GM21526 (cell line): ENCODE measurements at regions not wholly inside any gene's neighbourhood (a gene's known extent, or its start where the extent isn't known, plus 50 kb on each side); places are given as distances from the start of the nearest gene placed in this dataset.
"Not testable (repeated sequence)": the region's sequence is repeated elsewhere in the genome, so short reads cannot be mapped to it uniquely, and the experiment has no call there.

Experiments
- ATAC-seq: cut with Tn5 transposase; IDR thresholded peaks from one replicate; pipeline ENCODE4 v1.9.1; 2021; ENCODE audit warnings: moderate library complexity; ENCODE audit not compliant: unreplicated experiment, low FRiP score

- no peak for ATAC-seq
These were observed 1407.6 kb downstream of the EPHA7 start for GRCh38 chr6:92011681-92012245.

DNA sequence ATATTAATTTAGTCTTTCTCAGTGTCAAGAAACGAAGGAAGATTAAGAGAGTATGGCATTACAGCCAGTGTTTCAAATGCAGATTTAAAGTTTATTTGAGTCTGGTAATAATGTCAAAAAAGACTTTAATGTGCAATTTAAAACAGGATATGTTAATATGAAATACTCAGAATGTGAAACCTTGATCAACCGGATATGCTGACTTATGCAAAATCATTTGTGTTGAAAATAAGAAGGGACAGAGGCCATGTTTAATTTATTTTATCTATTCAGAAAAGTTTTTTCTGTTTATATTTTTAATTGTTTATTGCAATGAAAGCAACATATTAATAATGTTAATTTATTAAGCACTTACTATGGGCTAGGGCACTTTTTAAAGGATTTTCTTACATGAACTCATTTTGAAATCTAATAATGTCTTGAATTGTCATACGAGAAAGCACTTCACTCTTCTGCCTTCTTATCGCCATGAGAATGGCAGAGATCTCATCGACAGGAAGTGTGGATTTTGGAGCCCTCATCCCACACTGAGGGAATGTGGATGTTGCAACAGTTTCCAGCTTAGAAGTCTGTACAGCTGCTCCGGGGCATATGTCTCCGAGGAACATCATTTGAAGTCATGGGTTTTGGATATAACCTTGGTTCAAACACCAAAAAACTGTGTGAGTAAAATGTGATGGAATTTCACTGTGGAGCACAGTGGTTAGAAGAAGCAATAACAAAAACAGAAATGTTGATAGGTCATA lies 1410.4 kb downstream of the EPHA7 start:
- ATAC-seq = no peak

DNA sequence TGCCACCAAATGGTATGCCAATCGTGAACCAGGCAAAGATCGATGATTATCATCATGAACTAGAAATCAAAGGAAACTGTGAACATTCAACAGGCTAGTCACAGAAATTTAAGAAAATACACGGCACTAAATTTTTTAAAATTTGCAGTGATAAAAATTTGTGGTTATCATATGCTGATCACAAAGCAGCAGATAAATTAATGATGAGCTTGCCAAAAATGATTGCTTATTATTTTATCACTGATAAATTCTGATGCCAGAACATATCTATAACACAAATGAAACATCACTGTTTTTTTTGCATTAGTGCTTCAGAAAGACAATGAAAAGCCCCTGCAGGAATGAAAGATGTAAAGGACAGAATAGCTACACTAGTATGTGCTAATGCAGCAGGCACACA lies 1413.2 kb upstream of the MAP3K7 start:
- no peak for ATAC-seq

DNA sequence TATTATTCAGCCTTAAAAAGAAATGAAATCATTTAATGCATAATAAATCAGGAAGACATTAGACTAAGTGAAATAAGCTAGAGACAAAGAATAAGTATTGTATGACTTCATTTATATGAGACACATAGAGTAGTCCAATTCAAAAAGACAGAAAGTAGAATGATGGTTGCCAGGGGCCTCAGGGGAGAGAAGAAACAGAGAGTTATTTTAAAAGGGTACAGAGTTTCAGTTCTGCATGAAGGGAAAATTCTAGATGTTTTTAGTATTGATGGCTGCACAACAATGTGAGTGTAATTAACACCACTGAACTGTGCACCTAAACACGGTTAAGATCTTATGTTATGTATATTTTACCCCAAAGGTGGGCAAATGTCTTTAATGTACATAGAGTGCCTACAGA lies 1407.9 kb upstream of the MAP3K7 start:
- ATAC-seq = no peak

- ATAC-seq = no peak
These were observed 1395.7 kb upstream of the MAP3K7 start for GRCh38 chr6:91982559-91982958.

DNA sequence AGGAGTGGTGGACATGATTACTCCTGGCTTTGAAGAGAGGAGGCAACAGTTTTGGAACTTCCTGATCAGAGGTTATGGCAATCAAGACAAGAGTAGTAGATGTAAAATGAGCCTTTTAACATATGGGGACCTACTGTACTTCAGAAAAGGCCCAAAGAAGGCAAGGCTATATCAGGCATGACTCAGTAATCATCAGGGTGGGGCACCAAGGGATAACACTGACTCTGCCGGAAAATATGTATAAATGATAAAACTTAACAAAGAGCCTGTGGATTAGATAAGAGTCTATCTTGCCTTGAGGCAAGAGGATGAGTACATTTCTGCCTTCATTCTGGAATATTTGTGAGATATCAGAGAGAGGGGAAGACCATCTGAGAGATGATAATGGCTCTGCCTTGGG lies 1389.9 kb upstream of the MAP3K7 start:
- no peak for ATAC-seq

GRCh38 chr6:91970700-91971099 lies 1383.8 kb upstream of the MAP3K7 start:
- no peak for ATAC-seq

GRCh38 chr6:91965872-91966271 lies 1379.0 kb upstream of the MAP3K7 start:
- no peak for ATAC-seq

- no peak for ATAC-seq
These were observed 1374.8 kb upstream of the MAP3K7 start for GRCh38 chr6:91961671-91962070.

- no peak for ATAC-seq
These were observed 1374.4 kb upstream of the MAP3K7 start for GRCh38 chr6:91961236-91961635.

- ATAC-seq = no peak
These were observed 1355.0 kb upstream of the MAP3K7 start for GRCh38 chr6:91941838-91942237.

- no peak for ATAC-seq
These were observed 1353.9 kb upstream of the MAP3K7 start for GRCh38 chr6:91940801-91941200.

DNA sequence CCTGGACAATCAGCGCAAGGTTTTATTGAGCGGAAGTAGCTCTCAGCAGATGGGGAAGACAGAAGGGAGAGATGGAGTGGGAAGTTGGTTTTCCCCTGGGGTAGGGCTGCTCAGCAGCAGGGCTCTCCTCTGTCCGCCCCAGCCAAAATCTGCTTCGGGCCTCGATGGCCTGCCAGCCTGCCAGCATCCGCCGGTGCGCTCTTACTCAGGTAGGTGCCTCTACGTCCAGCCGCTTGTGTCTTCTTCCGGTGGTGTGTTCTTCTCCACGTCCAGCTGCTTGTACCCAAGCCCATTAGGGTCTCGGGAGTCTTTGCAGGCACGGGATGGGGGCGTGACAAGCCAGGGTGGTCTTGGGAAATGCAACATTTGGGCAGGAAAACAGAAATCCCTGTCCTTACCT lies 1340.0 kb upstream of the MAP3K7 start:
- no peak for ATAC-seq

- no peak for ATAC-seq
These were observed 1339.5 kb upstream of the MAP3K7 start for GRCh38 chr6:91926361-91926760.

- ATAC-seq = no peak
These were observed 1325.1 kb upstream of the MAP3K7 start for GRCh38 chr6:91911945-91912344.

- ATAC-seq = no peak
These were observed 1317.8 kb upstream of the MAP3K7 start for GRCh38 chr6:91904586-91905164.

- ATAC-seq = no peak
These were observed 1308.9 kb upstream of the MAP3K7 start for GRCh38 chr6:91895599-91896285.

DNA sequence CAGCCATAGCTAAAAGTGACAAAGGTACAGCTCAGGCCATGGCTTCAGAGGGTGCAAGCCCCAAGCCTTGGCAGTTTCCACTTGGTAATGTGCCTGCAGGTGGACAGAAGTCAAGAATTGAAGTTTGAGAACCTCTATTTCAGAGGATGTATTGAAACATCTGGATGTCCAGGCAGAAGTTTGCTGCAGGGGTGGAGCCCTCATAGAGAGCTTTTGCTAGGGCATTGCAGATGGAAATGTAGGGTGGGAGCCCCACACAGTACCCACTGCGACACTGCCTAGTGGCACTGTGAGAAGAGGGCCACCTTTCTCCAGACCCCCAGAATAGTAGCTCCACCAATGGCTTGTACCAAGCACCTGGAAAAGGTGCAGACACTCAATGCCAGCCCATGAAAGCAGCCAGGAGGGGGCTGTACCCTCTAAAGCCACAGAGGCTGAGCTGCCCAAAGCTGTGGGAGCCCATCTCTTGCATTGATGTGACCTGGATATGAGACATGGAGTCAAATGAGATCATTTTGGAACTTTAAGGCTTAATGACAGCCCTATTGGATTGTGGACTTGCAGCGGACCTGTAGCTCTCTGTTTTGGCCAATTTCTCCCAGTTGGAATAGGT lies 1299.4 kb upstream of the MAP3K7 start:
- no peak for ATAC-seq

DNA sequence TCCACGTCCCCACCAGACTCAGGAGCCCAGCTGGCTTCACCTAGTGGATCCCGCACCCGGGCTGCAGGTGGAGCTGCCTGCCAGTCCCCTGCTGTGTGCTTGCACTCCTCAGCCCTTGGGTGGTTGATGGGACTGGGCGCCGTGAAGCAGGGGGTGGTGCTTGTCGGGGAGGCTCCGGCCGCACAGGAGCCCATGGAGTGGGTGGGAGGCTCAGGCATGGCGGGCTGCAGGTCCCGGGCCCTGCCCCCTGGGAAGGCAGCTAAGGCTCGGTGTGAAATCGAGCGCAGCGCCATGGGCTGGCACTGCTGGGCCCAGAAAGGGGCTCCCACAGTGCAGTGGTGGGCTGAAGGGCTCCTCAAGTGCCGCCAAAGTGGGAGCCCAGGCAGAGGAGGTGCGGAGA lies 1294.9 kb upstream of the MAP3K7 start:
- ATAC-seq = not testable (repeated sequence)

DNA sequence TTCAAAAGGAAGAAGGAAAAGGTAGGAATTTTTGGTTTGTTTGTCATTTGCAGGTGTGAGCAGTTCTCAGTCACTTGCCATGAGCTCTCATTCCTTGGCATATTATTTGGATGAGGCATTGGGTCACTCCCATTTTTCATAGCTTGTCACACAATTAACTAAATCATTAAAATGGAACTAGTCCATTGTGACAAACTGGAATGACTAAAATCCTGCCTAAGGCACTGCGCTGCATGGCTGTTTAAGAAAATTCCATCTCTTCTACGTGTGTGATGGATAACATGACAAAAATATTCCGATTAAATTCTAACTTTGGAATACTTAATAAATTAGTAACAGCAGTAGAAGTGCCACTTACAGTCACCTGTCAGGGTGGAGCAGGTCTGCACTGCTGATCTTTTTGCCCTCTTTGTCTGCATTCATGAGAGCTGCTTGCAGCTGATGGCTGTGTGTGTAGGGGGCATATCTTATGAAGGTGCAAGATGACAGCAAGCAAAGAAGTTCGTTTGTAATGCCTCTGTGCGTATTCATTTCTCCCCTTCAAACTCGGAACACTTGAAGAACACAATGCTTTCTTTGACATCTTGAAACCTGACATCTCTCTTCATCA lies 1292.6 kb upstream of the MAP3K7 start:
- ATAC-seq = no peak

- ATAC-seq = no peak
These were observed 1291.1 kb upstream of the MAP3K7 start for GRCh38 chr6:91877994-91878393.
